GM18868 (cell line): ENCODE measurements at regions not wholly inside any gene's neighbourhood (a gene's known extent, or its start where the extent isn't known, plus 50 kb on each side); places are given as distances from the start of the nearest gene placed in this dataset.

Source experiments
- ATAC-seq: cut with Tn5 transposase; IDR thresholded peaks from one replicate; pipeline ENCODE4 v1.9.1; 2021; ENCODE audit warnings: mild to moderate bottlenecking, moderate library complexity; ENCODE audit not compliant: unreplicated experiment

DNA sequence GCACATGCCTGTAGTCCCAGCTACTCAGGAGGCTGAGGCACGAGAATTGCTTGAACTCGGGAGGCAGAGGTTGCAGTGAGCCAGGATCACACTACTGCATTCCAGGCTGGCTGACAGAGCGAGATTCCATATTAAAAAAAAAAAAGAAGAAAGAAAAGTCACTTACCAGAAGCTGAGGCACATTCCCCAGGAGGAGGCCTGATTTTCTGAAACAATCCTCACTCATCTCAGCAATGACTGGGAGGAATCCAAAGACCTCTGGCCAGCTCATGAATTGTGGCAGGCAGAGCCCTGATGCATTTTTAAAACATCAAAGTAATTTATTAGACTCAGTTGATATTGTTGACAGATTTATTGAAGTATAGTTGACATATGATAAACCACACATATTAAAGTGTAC, 206.3 kb downstream of the FOXO1 start:
- no peak for ATAC-seq

DNA sequence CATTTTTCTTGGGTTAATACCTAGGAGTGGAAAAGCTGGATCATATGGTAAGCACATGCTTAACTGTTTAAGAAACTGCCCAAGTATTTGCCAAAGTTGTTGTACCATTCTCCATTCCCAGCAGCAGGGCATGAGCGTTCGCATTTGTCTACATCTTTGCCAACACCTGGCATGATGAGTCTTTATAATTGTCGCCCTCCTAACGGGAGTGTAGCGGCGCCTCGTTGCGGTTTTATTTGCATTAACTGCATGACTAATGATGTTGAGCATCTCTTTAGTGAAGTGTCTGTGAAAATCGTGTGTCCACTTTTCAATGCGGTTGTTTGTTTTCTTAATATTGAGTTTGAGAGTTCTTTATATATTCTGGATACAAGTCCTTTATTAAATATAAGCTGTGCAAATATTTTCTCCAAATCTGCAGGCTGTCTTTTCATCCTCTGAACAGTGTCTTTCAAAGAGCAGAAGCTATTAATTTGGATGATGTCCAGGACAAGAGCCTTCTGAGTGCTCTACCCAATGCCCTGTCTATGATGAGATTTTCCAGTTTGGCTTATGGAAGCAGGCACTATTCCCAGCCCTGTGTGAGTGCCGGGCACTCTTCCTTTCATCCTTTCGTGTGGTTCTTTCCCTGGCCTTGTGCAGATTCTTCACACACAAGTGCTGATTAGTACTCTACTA, 202.0 kb downstream of the FOXO1 start:
- peak; percentile 56 for ATAC-seq

DNA sequence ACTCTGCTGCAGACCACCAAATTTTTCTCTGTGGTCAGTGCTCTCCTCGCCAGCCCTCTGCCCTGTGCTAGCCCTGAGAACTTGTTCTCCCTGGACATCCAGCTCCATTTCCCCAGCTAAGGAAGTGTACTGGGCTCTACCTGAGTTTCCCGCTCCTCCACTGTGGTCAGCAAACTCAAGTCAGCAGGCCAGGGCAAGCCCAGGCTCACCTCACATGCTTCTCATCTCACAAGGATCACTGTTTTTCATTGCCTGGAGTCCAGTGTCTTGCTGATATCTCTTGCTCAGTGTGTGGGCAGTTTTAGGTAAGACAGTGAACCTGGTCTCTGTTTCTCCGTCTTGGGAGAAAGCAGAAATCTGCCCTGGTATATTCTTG, 201.4 kb downstream of the FOXO1 start:
- no peak for ATAC-seq

DNA sequence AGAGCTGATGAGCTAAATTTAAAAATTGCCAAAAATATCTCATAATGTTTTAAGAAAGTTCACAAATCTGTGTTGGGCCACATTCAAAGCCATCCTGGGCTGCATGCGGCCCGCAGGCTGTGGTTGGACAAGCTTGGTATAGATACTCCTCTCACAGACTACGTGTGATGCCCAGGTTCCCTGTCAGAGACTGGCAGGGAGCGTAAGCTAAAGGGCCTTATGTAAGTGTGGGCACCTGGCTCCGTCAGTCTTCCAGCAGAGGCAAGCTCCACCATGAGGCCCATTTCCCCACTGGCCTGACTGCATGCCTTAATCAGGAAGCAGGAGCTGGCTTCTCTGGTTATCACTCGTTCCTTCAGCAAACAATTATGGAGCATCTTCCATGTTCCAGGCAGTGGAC, 200.2 kb downstream of the FOXO1 start:
- ATAC-seq: no peak

DNA sequence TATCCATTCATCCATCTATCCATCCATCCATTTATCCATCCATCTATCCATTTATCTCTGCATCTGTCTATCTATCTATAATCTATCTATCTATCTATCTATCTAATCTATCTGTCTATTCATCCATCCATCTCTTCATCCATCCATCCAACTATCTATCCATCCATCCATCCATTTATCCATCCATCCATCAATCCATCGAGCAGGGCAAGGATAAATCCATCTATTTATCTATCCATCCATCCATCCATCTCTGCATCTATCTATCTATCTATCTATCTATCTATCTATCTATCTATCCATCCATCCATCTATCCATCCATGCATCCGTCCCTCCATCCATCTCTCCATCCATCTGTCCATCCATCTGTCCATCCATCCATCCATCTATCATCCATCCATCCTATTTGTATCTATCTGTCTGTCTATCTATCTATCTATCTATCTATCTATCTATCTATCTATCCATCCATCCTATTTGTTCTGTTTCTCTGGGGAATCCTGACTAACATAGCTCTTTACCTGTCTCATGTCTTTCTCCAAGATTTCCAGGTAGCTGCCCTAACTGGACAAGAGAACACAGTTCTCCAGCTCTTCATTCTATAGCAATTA, 198.1 kb downstream of the FOXO1 start:
- ATAC-seq: no peak

DNA sequence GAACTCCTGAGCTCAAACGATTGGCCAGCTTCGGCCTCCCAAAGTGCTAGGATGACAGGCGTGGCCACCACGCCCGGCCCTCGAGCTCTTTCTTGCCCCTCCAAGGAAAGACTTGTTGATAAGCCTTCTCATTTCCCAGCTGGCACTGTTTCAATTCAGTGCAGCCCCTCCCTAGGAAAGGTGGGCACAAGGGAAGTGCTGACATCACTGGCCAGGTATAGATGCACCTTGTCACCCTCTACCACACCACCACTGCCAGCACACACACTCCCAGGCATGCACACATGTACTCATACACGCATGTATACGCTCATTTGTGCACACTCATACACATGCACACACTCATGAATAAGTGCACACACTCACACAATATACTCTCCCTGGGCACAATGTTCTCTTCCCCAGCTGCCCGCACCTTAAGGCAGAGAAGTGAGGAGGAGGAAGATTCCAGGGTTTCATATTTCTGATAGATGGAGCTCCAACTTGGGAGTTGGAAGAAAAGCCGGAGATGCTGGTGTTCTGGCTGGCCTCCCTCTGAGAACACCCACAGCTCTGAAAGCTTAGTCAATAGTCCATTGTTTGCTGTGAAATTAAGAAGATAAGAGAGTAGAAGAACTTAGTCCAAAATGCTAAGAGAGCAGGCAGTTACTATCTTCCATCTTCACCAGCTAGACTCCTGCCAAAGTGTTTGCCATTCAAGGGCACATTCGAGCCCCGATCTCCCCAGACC, 196.7 kb downstream of the FOXO1 start:
- ATAC-seq: no peak

DNA sequence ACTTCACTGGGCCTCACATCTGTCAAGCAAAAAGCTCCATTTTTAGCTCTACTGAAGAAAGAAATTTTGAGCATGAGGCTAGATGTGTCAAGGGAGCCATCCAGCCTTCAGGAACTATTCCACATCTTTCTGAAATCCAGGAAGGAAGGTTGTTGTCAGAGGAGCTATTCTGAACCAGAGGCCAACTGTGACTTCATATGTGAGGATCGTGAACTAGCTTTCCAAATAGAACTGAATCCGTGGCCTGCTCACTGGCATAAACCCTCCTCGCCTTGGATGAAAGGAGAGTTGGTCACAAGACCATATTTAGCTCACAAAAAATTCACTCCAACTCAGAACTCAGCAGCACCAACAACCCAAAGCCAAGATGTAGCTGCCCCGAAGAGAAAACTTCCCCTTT, 195.8 kb downstream of the FOXO1 start:
- ATAC-seq: no peak

DNA sequence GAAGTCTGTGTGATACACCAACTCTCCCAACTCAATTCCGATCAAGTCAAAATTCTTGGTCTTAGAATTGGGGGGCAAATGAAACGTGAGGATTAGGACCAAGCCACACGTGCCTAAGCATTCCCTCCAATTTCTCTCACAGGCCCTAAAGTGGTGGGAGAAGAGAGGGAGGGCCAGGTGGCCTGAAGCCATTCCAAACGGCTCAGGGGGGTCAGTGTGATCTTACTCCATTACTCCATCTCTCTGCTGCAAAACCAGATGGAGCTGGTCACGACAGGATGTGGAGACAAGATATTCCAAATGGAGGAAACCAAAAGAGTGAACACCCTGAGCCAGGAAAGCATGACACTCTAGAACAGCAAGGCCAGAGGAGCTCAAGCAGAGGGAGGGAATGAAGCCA, 195.4 kb downstream of the FOXO1 start:
- ATAC-seq: no peak

DNA sequence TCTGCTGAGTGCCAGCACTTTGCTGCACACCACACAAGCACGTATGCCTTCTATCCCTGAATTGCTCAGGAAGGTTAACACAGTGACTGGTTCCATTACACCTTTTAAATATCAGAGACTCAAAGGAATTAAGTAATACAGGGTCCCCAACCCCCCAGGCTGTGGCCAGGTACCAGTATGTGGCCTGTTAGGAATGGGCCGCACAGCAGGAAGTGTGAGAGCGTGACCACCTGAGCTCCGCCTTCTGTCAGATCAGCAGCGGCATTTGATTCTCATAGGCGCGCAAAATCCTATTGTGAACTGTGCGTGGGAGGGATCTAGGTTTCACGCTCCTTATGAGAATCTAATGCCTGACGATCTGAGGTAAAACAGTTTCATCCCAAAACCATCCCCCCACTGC, 194.5 kb downstream of the FOXO1 start:
- ATAC-seq: no peak

DNA sequence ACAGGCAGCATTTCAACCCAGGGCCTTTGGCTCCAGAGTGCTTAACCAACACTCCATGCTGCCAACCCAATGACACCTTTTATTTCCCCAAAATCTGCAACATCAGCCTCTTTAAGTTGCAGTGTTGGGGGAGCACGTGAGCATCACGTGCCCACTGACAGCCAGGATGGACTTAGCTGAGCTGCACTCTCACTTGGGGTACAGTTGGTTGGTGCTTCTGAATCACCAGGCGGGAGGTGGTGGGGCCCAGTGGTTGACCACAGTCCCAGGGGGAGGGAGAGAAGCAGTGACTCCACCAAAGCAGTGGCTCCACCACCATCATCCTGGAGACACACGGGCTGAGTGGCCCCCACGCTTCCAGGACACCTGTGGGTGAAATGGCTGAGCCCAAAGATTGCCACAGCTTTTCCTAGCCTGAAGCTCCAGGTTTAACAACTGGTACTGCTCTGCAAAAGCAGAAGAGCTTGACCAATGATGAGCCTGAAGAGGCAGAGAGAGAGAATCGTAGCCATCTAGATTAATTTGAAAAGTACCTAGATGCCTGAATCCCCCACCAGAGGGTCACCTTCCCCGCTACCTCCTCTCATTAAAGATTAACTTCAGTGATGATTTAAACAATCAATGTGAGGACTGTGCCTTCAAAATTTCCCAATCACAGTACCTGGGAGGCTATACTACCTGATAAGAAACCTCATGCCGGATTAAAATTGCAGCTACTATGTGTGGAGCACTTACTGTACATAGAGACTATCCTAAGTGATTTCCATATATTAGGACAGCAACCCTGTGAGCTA, 193.8 kb downstream of the FOXO1 start:
- ATAC-seq: no peak

DNA sequence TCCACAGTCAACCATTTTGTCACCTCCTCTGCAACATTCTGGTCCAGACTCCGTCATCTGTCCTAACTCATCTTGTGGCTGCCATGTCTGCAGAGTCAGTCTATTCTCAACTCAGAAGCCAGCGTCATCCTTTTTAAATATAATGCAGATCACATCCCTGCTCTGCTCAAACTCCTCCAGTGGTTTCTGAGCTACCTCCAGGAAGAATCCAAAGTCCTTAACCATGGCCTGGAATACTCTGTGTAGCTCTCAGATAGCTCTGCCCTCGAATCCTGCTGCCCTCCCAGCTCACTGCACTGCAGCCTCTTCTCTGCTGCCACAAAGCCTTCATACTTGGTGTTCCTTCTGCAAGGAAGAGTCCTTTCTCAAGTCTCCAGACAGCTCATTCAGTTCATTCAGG, 190.8 kb downstream of the FOXO1 start:
- ATAC-seq: no peak

DNA sequence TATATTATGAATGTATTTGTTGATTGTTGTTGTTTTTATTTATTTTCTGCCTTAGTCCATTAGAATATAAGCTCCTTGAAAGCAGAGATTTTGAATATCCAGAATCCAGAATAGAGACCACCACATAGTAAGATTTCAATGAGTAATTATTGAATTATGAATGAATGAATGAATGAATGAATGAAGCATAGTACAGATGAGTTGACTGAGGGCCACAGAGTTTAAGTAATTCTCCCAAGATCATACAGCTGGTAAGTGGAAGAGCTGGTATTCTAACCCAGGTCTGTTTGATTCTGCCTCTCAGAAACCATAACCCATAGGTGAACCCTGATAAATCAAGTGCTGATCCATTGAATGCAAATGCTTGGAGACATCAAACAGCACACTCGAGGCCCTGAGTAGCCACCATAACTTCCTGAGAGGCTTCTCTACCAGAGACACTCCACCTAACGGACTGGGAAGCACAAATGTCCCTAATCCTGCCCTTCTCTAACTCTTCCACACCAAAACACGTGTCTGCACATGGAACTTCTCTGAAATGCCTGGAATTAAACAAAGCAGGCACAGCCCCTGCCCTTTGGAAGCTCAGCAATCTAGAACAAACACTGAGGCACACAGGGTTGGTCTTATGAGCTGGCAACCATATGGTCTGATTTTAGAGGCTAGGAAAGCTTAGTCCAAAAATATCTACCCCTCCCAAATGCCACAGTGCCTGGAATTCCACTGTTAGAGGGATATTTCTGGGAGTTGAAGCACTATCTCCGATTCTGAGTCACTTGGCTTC, 190.1 kb downstream of the FOXO1 start:
- no peak for ATAC-seq

DNA sequence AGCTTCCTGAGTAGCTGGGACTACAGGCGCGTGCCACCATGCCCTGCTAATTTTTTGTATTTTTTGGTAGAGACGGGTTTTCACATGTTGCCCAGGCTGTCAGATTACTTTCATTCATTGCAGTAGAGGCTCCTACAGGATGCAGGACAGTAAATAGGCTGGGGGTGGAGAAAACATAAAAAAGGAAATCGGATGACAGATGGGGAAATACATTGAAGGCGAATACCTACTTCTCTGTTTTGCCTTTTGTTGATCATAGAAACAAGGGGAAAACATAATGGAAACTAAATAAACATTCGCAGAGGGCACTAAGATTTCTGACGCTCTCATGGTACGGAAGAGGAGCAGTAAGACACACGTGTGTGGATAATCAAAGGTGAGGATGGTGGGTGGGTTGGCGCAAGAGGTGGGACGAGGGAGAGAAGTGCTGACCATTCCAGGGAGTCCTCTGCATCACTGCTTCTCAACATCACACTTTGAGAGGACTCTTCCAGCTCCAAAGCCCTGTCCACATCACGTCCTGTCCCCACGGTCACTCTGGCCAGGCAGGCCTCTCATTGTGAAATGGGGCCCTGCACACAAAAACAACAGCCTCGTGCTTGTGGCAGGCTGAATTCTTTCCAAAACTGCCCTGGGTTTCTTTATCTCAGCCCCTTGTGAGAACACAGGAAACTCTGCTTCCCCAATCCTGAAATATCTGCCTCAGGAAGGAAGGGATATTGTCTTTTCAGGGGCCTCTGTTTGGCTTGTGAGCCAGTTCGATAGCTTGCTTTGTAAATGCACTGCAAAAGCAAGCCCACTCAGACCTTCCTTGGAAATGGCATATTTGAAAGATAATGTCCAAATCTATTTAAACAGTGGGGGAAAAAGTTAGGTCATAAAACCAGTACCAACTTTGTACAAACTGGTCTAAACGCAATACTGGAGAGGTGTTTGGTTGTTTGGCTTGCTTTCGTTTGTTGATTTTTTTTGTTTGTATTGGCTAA, 188.5 kb downstream of the FOXO1 start:
- ATAC-seq: no peak

DNA sequence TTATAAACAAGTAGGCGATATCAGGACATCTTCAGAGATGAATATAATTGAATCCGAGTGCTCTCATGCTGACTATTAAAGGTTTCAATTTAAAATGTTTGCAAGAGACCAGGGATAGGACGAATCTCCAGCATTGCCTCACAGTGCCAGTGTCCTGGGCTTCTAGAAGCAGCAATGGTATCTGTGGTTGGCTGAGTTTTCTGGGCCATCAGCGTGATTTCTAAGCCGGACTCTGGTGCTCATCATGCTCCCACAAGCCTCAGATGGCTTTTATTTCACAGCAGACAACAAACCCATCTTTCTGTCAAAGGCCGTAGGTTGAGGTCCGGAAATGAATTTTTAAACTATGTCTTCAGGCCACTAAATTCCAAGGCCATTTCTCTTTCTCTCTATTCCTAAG, 187.7 kb downstream of the FOXO1 start:
- no peak for ATAC-seq

DNA sequence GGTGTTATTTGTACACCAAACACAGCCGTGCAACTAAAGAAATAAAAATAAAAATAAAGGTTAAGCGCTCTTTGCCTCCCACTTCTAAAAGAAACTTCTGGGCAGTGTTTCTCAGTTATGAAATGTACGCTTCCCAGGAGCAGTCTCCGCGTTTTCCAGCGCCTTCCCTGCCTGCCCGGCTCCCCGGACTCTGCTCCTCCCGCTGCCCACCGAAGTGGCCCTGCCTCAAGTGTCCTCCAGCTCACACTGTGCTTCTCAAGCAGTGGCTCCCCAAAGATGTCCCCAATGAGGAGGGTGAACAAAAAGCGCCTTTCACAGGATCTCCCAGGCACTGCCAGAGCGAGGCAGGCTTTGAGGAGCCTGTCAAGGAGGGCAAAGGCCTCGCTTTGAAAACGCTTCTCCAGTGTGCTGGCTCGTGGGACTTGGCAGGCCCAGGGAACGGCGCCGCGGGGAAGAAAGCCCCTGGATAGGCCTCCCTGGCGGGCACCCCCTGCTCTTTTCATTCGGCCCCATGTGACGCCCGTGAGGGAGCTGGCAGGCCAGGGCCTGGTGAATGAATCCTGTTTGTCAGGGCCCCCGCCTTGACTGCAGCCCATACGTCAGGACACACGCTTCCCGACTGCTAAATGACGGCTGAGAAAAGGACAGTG, 187.1 kb downstream of the FOXO1 start:
- ATAC-seq: no peak

DNA sequence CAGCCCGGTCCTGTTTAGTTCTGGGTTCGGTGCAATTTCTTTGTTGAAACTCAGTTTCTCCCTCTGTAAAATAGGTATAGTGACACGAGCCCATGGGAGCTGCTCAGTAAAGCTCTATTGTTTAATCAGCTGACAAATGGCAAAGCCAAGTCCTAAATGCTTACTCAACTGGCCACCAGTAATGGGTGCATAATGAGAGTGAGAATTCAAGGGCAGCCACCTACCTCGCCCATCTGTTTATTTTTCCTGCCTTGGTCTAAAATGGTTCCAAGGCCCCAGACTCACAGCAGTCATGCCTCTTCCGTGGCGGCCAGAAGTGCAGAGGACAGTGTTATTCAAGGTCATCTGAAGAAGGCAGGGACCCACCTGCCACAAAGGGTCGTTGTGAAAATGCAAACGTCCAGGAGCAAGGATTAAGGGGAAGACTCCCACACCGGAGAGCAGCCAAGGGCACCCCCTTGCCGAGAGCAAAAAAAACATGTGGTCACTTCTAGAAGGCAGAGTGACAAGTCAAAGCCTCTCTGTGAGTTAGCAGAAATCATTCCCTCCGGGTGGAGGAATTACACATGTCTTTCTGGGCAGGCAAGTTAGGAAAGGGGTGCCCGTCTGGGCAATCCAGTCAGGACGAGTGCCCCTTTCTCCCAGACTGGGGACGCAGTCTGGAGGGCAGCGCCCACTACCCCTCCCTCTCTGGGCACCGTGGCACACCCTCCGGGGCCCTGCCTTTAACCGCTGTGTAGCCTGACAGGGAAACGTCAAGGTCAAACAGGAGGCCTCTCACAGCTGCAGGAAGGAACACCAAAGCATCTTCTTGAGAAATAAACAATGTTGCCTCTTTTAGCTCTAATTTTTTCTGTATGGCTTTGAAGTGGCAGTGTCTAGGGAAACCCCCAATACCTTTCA, 186.2 kb downstream of the FOXO1 start:
- peak; percentile 48 for ATAC-seq

DNA sequence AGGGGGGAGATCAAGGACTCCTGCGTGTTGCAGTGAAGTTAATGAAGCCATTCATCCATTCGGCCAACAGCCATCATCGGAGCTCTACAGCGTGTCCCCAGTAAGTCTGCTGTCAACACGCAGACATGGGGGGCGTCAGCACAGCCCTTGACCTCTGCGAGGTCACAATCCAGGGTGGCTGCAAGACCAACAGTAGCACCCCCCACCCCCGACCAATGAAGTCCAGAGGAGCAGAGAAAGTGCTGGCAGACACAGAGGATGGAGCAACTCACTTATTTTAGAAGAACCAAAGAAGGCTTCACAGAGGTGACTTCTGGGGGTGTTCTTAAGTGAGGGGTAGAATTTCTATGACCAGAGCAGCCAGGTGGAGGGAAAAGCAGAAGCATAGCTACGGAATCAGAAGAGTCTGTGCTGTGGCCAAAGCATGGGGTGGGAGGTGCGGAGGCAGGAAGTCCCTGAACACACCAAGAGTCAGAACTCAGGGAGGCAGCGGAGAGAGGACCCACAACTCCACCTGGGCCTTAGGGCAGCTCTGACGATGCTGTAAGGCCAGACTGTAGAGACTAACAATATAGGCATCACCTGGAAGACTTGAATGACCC, 185.4 kb downstream of the FOXO1 start:
- ATAC-seq: peak; percentile 15

DNA sequence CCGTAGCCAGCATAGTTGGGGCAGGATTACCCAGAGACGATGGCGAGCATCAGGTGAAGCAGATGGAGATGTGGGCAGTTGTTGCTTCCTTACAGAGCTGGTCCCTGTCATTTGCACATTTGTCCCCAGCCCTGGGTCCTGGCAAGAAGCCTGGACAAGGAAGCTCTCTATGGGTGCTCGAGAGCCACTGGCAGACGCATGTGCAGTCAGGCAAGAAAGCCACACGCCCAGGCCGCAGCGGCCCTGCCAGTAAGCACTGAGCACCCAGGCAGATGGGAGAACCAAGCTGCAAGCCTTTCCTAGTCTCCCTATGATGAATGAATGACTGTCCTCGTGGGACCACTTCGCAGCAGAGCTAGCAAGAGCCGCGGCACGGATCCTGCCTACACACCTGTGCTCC, 182.8 kb downstream of the FOXO1 start:
- ATAC-seq: no peak
